GM04503 (cell line): ENCODE measurements at regions not wholly inside any gene's neighbourhood (a gene's known extent, or its start where the extent isn't known, plus 50 kb on each side); places are given as distances from the start of the nearest gene placed in this dataset.
"Not testable (repeated sequence)": the region's sequence is repeated elsewhere in the genome, so short reads cannot be mapped to it uniquely, and the experiment has no call there.

ENCODE experiments used
- DNase-seq: peaks from one replicate; pipeline ENCODE4 v3.0.0-alpha.2; 2012; ENCODE audit warnings: low read depth

GRCh38 chr6:100228437-100228833, 234.4 kb upstream of the MCHR2 start:
- DNase-seq = no peak

- DNase-seq = no peak
These were observed 232.8 kb upstream of the MCHR2 start for GRCh38 chr6:100226811-100227210.

GRCh38 chr6:100223952-100224351, 229.9 kb upstream of the MCHR2 start:
- not testable (repeated sequence) for DNase-seq

GRCh38 chr6:100220543-100220942, 226.5 kb upstream of the MCHR2 start:
- DNase-seq = no peak

GRCh38 chr6:100217225-100218012, 223.4 kb upstream of the MCHR2 start:
- no peak for DNase-seq

- DNase-seq = no peak
These were observed 222.7 kb upstream of the MCHR2 start for GRCh38 chr6:100216760-100217159.

- no peak for DNase-seq
These were observed 218.1 kb upstream of the MCHR2 start for GRCh38 chr6:100212131-100212530.

- DNase-seq = no peak
These were observed 216.4 kb upstream of the MCHR2 start for GRCh38 chr6:100210137-100211117.

- DNase-seq = no peak
These were observed 215.5 kb upstream of the MCHR2 start for GRCh38 chr6:100209323-100210136.

- DNase-seq = peak; percentile 92
These were observed 209.4 kb upstream of the MCHR2 start for GRCh38 chr6:100203400-100203799.

GRCh38 chr6:100202417-100203194, 208.6 kb upstream of the MCHR2 start:
- DNase-seq = peak; percentile 97

- not testable (repeated sequence) for DNase-seq
These were observed 202.4 kb upstream of the MCHR2 start for GRCh38 chr6:100196214-100196982.

- DNase-seq = not testable (repeated sequence)
These were observed 201.2 kb upstream of the MCHR2 start for GRCh38 chr6:100195244-100195643.

- no peak for DNase-seq
These were observed 200.5 kb upstream of the MCHR2 start for GRCh38 chr6:100194535-100194934.

- DNase-seq = no peak
These were observed 194.7 kb upstream of the MCHR2 start for GRCh38 chr6:100188754-100189153.

GRCh38 chr6:100186552-100186951, 192.5 kb upstream of the MCHR2 start:
- no peak for DNase-seq

GRCh38 chr6:100185615-100186014, 191.6 kb upstream of the MCHR2 start:
- no peak for DNase-seq

- DNase-seq = no peak
These were observed 190.4 kb upstream of the MCHR2 start for GRCh38 chr6:100184473-100184872.

- no peak for DNase-seq
These were observed 188.3 kb upstream of the MCHR2 start for GRCh38 chr6:100182313-100182712.

GRCh38 chr6:100181309-100181708, 187.3 kb upstream of the MCHR2 start:
- no peak for DNase-seq
